ENCODE measurements at regions not wholly inside any gene's neighbourhood (a gene's known extent, or its start where the extent isn't known, plus 50 kb on each side); places are given as distances from the start of the nearest gene placed in this dataset.

DNA sequence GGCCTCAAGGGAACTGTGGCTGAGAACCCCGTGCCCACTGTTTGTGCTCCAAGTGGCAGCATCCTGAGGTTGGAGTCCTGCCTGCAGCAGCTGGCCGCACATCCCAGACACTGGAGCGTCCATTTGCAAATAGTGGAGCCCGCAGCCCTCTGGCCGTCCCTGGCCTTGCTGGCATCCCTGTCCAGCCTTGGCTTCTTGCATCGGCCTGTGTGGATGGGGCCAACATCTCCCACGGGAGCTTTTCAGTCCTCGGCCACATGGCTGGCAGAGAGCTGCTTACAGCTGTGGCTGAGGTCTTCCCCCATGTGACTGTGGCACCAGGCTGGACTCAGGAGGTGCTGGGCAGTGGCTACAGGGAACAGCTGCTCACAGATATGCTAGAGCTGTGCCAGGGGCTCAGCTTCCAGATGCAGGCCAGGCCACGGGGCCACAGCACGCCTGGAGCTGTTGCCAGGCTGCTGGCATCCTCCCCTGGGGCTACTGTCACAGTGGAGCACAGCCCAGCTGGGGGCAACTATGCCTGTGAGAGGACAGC is 71.2 kb downstream of the FAM43A start:
- BruUV-seq (replicated peaks), result no TSS peak
- H3K4me2 ChIP-seq (ENCODE audit: low read depth, low read length), result no peak overlapping the region
- no peak overlapping the region for H2AFZ ChIP-seq (ENCODE audit: low read length)
- no peaks in the 10 kb centered on the region for H3K9me3 ChIP-seq (ENCODE audit: low read length)
- H3K4me1 ChIP-seq (ENCODE audit: insufficient read depth, low read length), result peaks cover 15% of the 10 kb centered on the region
- in situ Hi-C loops (cut with HindIII; ENCODE audit: extremely low pct_ligation_motif_present, low pct_unique_long_range_greater_than_20kb), result no loop called here
- intact Hi-C loops (cut with micrococcal nuclease; ENCODE audit: unreplicated experiment), result no loop called here
- peaks cover 3 to 11% of the 10 kb centered on the region in 2 experiments; a peak in 3 of 5 replicates for H3K27me3 ChIP-seq (ENCODE audit: control insufficient read depth in 1 of 2, insufficient read depth in 2 of 2, low read length in 2 of 2)
- no peaks in the 10 kb centered on the region for H3K79me2 ChIP-seq (ENCODE audit: insufficient read depth, low read length)
- no peaks in the 10 kb centered on the region for H3K36me3 ChIP-seq (replicated peaks in 1 of 2; ENCODE audit: control insufficient read depth in 1 of 2, insufficient read depth in 2 of 2, low read length in 2 of 2)
- no peak overlapping the region for H3K4me3 ChIP-seq (replicated peaks in 1 of 3; ENCODE audit: insufficient read depth in 1 of 3, low read depth in 2 of 3, low read length in 3 of 3)
- CTCF ChIA-PET (ENCODE audit: low intra/inter-chr PET ratio, low total read pairs), result no interaction called here
- DNase-seq (ENCODE audit: low spot score) (no peak), ATAC-seq (peak; percentile 39), FAIRE-seq (no peak)
- POLR2A ChIA-PET, result no interaction called here
- H3K9ac ChIP-seq (ENCODE audit: insufficient read depth, low read depth, low read length), result no peak overlapping the region
- WGBS (ENCODE audit: low lambda C conversion rate), result no CpG with 5 or more reads among the region's 10 CpGs
- H3K27ac ChIP-seq (ENCODE audit: extremely low read length, insufficient read depth, low read length), result no peak overlapping the region
- H4K20me1 ChIP-seq (ENCODE audit: insufficient read depth, low read length), result no peaks in the 10 kb centered on the region
- TF ChIP-seq, protein P1, sequence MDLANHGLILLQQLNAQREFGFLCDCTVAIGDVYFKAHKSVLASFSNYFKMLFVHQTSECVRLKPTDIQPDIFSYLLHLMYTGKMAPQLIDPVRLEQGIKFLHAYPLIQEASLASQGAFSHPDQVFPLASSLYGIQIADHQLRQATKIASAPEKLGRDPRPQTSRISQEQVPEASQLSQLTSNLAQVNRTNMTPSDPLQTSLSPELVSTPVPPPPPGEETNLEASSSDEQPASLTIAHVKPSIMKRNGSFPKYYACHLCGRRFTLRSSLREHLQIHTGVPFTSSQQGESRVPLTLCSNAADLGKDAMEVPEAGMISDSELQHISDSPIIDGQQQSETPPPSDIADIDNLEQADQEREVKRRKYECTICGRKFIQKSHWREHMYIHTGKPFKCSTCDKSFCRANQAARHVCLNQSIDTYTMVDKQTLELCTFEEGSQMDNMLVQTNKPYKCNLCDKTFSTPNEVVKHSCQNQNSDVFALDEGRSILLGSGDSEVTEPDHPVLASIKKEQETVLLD (CRISPR knock-in tag; IDR thresholded peaks at IDR 0.05; ENCODE audit: low read depth), result no peak
- no peak for TF ChIP-seq HCFC1 (IDR thresholded peaks at IDR 0.05; ENCODE audit: low read depth, low read length)

DNA sequence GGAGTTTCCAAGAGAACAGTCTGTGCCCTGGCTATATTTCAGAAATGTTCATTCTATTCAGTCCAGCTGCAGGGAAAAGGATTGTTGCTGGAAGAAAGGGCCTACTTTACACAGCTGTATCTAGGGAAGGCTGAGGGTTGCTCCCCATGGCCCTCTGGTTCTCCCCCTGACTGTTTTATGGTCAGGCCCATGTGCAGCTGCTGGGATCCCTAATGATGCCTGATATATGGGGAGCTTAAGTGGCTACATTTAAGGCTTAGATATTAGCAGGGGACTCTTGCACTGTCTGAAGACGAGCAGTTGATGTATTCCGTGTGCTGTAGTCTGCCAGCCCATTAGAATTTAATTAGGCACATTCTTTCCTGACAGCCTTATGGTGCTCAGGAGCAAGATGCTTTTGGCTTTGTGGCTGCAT is 72.0 kb downstream of the FAM43A start:
- H3K27ac ChIP-seq (ENCODE audit: extremely low read length, insufficient read depth, low read length), result no peak overlapping the region
- no peak for FAIRE-seq
- no peaks in the 10 kb centered on the region for H4K20me1 ChIP-seq (ENCODE audit: insufficient read depth, low read length)
- intact Hi-C loops (cut with micrococcal nuclease; ENCODE audit: unreplicated experiment) (no loop called here), in situ Hi-C loops (cut with HindIII; ENCODE audit: extremely low pct_ligation_motif_present, low pct_unique_long_range_greater_than_20kb) (no loop called here)
- H3K9ac ChIP-seq (ENCODE audit: insufficient read depth, low read depth, low read length), result no peak overlapping the region
- no peaks in the 10 kb centered on the region for H3K36me3 ChIP-seq (replicated peaks in 1 of 2; ENCODE audit: control insufficient read depth in 1 of 2, insufficient read depth in 2 of 2, low read length in 2 of 2)
- CTCF ChIA-PET (ENCODE audit: low intra/inter-chr PET ratio, low total read pairs), result no interaction called here
- H3K27me3 ChIP-seq (ENCODE audit: control insufficient read depth in 1 of 2, insufficient read depth in 2 of 2, low read length in 2 of 2), result peaks cover 3 to 13% of the 10 kb centered on the region in 2 experiments; a peak in 3 of 5 replicates
- no peak overlapping the region for H3K4me2 ChIP-seq (ENCODE audit: low read depth, low read length)
- H2AFZ ChIP-seq (ENCODE audit: low read length), result no peak overlapping the region
- 34% methylated on average over 2 of the region's 2 CpGs for WGBS (ENCODE audit: low lambda C conversion rate)
- POLR2A ChIA-PET, result no interaction called here
- ATAC-seq, result no peak
- peaks cover 15% of the 10 kb centered on the region for H3K4me1 ChIP-seq (ENCODE audit: insufficient read depth, low read length)
- no peaks in the 10 kb centered on the region for H3K9me3 ChIP-seq (ENCODE audit: low read length)
- no peaks in the 10 kb centered on the region for H3K79me2 ChIP-seq (ENCODE audit: insufficient read depth, low read length)
- DNase-seq (ENCODE audit: low spot score), result no peak
- no peak overlapping the region for H3K4me3 ChIP-seq (replicated peaks in 1 of 3; ENCODE audit: insufficient read depth in 1 of 3, low read depth in 2 of 3, low read length in 3 of 3)
- BruUV-seq (replicated peaks), result no TSS peak
- TF ChIP-seq, protein P2, sequence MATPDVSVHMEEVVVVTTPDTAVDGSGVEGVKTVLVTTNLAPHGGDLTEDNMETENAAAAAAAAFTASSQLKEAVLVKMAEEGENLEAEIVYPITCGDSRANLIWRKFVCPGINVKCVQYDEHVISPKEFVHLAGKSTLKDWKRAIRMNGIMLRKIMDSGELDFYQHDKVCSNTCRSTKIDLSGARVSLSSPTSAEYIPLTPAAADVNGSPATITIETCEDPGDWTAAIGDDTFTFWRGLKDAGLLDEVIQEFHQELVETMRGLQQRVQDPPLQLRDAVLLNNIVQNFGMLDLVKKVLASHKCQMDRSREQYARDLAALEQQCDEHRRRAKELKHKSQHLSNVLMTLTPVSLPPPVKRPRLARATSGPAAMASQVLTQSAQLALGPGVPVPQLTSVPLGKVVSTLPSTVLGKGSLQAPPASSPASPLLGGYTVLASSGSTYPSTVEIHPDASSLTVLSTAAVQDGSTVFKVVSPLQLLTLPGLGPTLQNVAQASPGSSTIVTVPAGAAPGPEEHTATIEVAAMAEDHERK (CRISPR knock-in tag; IDR thresholded peaks at IDR 0.05; ENCODE audit: low read depth), result no peak
- TF ChIP-seq FOXJ3 (CRISPR knock-in tag; IDR thresholded peaks at IDR 0.05; ENCODE audit: borderline replicate concordance) (no peak), NFE2L1 (CRISPR knock-in tag; IDR thresholded peaks at IDR 0.05; ENCODE audit: borderline replicate concordance) (no peak), FOXO1 (CRISPR knock-in tag; IDR thresholded peaks at IDR 0.05) (no peak), ATRX (CRISPR knock-in tag; IDR thresholded peaks at IDR 0.05; ENCODE audit: borderline replicate concordance) (no peak), HOXD1 (CRISPR knock-in tag; IDR thresholded peaks at IDR 0.05) (no peak), ZEB1 (IDR thresholded peaks at IDR 0.05; ENCODE audit: insufficient replicate concordance, low read depth) (no peak), ZNF773 (CRISPR knock-in tag; IDR thresholded peaks at IDR 0.05; ENCODE audit: borderline replicate concordance) (no peak), SMAD3 (CRISPR knock-in tag; IDR thresholded peaks at IDR 0.05) (no peak), KMT2A (CRISPR knock-in tag; IDR thresholded peaks at IDR 0.05) (no peak)
- TF ChIP-seq, protein P3, sequence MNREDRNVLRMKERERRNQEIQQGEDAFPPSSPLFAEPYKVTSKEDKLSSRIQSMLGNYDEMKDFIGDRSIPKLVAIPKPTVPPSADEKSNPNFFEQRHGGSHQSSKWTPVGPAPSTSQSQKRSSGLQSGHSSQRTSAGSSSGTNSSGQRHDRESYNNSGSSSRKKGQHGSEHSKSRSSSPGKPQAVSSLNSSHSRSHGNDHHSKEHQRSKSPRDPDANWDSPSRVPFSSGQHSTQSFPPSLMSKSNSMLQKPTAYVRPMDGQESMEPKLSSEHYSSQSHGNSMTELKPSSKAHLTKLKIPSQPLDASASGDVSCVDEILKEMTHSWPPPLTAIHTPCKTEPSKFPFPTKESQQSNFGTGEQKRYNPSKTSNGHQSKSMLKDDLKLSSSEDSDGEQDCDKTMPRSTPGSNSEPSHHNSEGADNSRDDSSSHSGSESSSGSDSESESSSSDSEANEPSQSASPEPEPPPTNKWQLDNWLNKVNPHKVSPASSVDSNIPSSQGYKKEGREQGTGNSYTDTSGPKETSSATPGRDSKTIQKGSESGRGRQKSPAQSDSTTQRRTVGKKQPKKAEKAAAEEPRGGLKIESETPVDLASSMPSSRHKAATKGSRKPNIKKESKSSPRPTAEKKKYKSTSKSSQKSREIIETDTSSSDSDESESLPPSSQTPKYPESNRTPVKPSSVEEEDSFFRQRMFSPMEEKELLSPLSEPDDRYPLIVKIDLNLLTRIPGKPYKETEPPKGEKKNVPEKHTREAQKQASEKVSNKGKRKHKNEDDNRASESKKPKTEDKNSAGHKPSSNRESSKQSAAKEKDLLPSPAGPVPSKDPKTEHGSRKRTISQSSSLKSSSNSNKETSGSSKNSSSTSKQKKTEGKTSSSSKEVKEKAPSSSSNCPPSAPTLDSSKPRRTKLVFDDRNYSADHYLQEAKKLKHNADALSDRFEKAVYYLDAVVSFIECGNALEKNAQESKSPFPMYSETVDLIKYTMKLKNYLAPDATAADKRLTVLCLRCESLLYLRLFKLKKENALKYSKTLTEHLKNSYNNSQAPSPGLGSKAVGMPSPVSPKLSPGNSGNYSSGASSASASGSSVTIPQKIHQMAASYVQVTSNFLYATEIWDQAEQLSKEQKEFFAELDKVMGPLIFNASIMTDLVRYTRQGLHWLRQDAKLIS (CRISPR knock-in tag; IDR thresholded peaks at IDR 0.05), result no peak
